ENCODE measurements at regions not wholly inside any gene's neighbourhood (a gene's known extent, or its start where the extent isn't known, plus 50 kb on each side); places are given as distances from the start of the nearest gene placed in this dataset.

GRCh38 chr9:81317223-81317622 lies 372.1 kb downstream of the TLE1 start:
- H2BK5ac ChIP-seq (ENCODE audit: low read depth, low read length) = no peak overlapping the region
- H3K4me3 ChIP-seq (ENCODE audit: extremely low read depth in 1 of 4, insufficient read depth in 2 of 4, low read depth in 3 of 4, low read length in 4 of 4) = no peak overlapping the region
- H4K91ac ChIP-seq (replicated peaks; ENCODE audit: insufficient read length, low read length) = no peak overlapping the region
- CTCF ChIA-PET (ENCODE audit: partially characterized antibody) = interaction anchor here (0.5 kb wide), 1 partner anchor 205 kb away, joined by 3 read pairs; no protein-coding TSS in a partner anchor
- H3K4me2 ChIP-seq (ENCODE audit: insufficient read depth in 1 of 2, low read depth in 2 of 2, low read length in 2 of 2) = no peak overlapping the region
- peaks cover 4 to 6% of the 10 kb centered on the region in 2 experiments; a peak in 3 of 4 replicates for H3K9me3 ChIP-seq (ENCODE audit: insufficient read depth in 2 of 2, low read depth in 1 of 2, low read length in 1 of 2)
- H3K27me3 ChIP-seq (replicated peaks in 1 of 4; ENCODE audit: control insufficient read depth in 3 of 4, extremely low read depth in 1 of 4, insufficient read depth in 3 of 4, low read length in 3 of 4) = no peaks in the 10 kb centered on the region
- H3K36me3 ChIP-seq (ENCODE audit: control insufficient read depth in 2 of 4, insufficient read depth in 4 of 4, low read length in 3 of 4) = no peaks in the 10 kb centered on the region
- no peak overlapping the region for H3K27ac ChIP-seq (ENCODE audit: low read depth, low read length)
- no peaks in the 10 kb centered on the region for H3K79me2 ChIP-seq (ENCODE audit: control insufficient read depth in 1 of 2, insufficient read depth in 2 of 2, low read length in 2 of 2)
- no peak overlapping the region for H2BK20ac ChIP-seq (ENCODE audit: low read length)
- H2AK5ac ChIP-seq (ENCODE audit: low read depth, low read length) = no peak overlapping the region
- TF ChIP-seq SRF (IDR thresholded peaks at IDR 0.05; ENCODE audit: low read depth, low read length) (no peak), USF2 (IDR thresholded peaks at IDR 0.05; ENCODE audit: low read length) (no peak), BACH1 (IDR thresholded peaks at IDR 0.05; ENCODE audit: low read length) (no peak), YY1 (IDR thresholded peaks at IDR 0.05; ENCODE audit: low read depth, low read length) (no peak), TBP (IDR thresholded peaks at IDR 0.05; ENCODE audit: low read depth, low read length) (no peak), SIN3A (conservative IDR thresholded peaks at IDR 0.05 in 1 of 2, IDR thresholded peaks at IDR 0.05 in 1 of 2; ENCODE audit: low read depth in 1 of 2, low read length in 2 of 2) (no peak), RXRA (IDR thresholded peaks at IDR 0.05; ENCODE audit: insufficient read depth, low read depth, low read length) (no peak), TCF12 (IDR thresholded peaks at IDR 0.05; ENCODE audit: low read depth, low read length) (no peak), EZH2 (IDR thresholded peaks at IDR 0.05; ENCODE audit: low read depth, low read length, severe bottlenecking) (no peak), TAF1 (IDR thresholded peaks at IDR 0.05; ENCODE audit: low read depth, low read length) (no peak), JUND (IDR thresholded peaks at IDR 0.05; ENCODE audit: low read length) (no peak)
- H3K23ac ChIP-seq (ENCODE audit: insufficient read length) = no peak overlapping the region
- H3K23me2 ChIP-seq (ENCODE audit: low read depth, low read length) = no peaks in the 10 kb centered on the region; the same call in 1 of the 2 replicates
- H3K79me1 ChIP-seq (ENCODE audit: low read depth, low read length) = no peaks in the 10 kb centered on the region
- no peak overlapping the region for H3K4ac ChIP-seq (replicated peaks; ENCODE audit: insufficient read length, low read depth, low read length)
- H2BK15ac ChIP-seq (ENCODE audit: low read length) = no peak overlapping the region
- H2BK120ac ChIP-seq (replicated peaks; ENCODE audit: low read depth, low read length) = no peak overlapping the region
- H3K14ac ChIP-seq (ENCODE audit: insufficient read length) = no peak overlapping the region
- H4K5ac ChIP-seq (ENCODE audit: insufficient read length, low read depth, low read length) = no peak overlapping the region
- H2BK12ac ChIP-seq (ENCODE audit: low read depth, low read length) = no peak overlapping the region
- DNase-seq (ENCODE audit: low read depth in 1 of 2, low spot score in 2 of 2) (no peak), FAIRE-seq (no peak)
- H4K20me1 ChIP-seq (replicated peaks in 1 of 2; ENCODE audit: control insufficient read depth in 1 of 2, insufficient read depth in 2 of 2, low read length in 2 of 2) = no peaks in the 10 kb centered on the region
- POLR2A ChIA-PET (ENCODE audit: partially characterized antibody) = no interaction called here
- no peak overlapping the region for H3K9ac ChIP-seq (replicated peaks in 1 of 4; ENCODE audit: extremely low read depth in 1 of 4, low read depth in 3 of 4, low read length in 3 of 4)
- H2AFZ ChIP-seq (ENCODE audit: low read length) = 0 out of 2 replicates have a peak overlapping the region, but pooled peaks have one; percentile 22
- H3K56ac ChIP-seq (replicated peaks; ENCODE audit: insufficient read length, low read depth, low read length) = no peak overlapping the region
- no peak overlapping the region for H4K8ac ChIP-seq (ENCODE audit: extremely low read depth, insufficient read depth, low read length)
- H3K4me1 ChIP-seq (replicated peaks in 1 of 4; ENCODE audit: control insufficient read depth in 3 of 4, insufficient read depth in 4 of 4, low read length in 3 of 4) = no peaks in the 10 kb centered on the region
- WGBS, 2 experiments (ENCODE audit: extremely low coverage in 1 of 2, insufficient coverage in 1 of 2, insufficient read length in 1 of 2, insufficient replicate concordance in 2 of 2, low coverage in 1 of 2, low lambda C conversion rate in 2 of 2, missing lambda C conversion rate in 1 of 2) = 93% methylated on average over 1 of the region's 1 CpG; no CpG with 5 or more reads in 1 of the 2 experiments
- no peak overlapping the region for H3K18ac ChIP-seq (ENCODE audit: extremely low read depth, low read length)
